Endodermal cell (in vitro differentiated cells): ENCODE measurements at regions not wholly inside any gene's neighbourhood (a gene's known extent, or its start where the extent isn't known, plus 50 kb on each side); places are given as distances from the start of the nearest gene placed in this dataset.

Experiments
- DNase-seq: peaks from one replicate; pipeline ENCODE4 v3.0.0-alpha.2; 2017
- H3K27ac ChIP-seq: 2 replicates; pipeline ENCODE4 v1.5.1; 2013; ENCODE audit warnings: mild to moderate bottlenecking, low read depth, low read length, moderate library complexity
- H3K27me3 ChIP-seq: 2 replicates; pipeline ENCODE4 v1.6.1; 2013; ENCODE audit warnings: mild to moderate bottlenecking, low read length, moderate library complexity; ENCODE audit not compliant: insufficient read depth, control insufficient read depth, poor library complexity, severe bottlenecking
- H3K36me3 ChIP-seq: 2 replicates; pipeline ENCODE4 v1.7.0; 2013; ENCODE audit warnings: mild to moderate bottlenecking, low read length, moderate library complexity; ENCODE audit not compliant: control insufficient read depth, insufficient read depth
- H3K4me1 ChIP-seq: one replicate; pipeline ENCODE4 v1.7.0; 2013; ENCODE audit warnings: low read length; ENCODE audit not compliant: control insufficient read depth, insufficient read depth
- H3K4me3 ChIP-seq: 2 replicates; pipeline ENCODE4 v1.5.1; 2013; ENCODE audit warnings: mild to moderate bottlenecking, low read length, moderate library complexity
- H3K9ac ChIP-seq: 2 replicates; pipeline ENCODE4 v1.6.1; 2013; ENCODE audit warnings: mild to moderate bottlenecking, low read length, moderate library complexity; ENCODE audit not compliant: poor library complexity, severe bottlenecking; ENCODE audit errors: extremely low read depth
- H3K9me3 ChIP-seq: 2 replicates; pipeline ENCODE4 v1.6.1; 2013; ENCODE audit warnings: mild to moderate bottlenecking, low read length, moderate library complexity; ENCODE audit not compliant: control insufficient read depth
- H3K27ac Mint-ChIP-seq: 2 replicates; pipeline ENCODE4 v1.8.0; 2020; ENCODE audit warnings: mixed read lengths
- H3K27me3 Mint-ChIP-seq: 2 replicates; pipeline ENCODE4 v1.8.0; 2021; ENCODE audit warnings: mild to moderate bottlenecking, mixed read lengths; ENCODE audit not compliant: insufficient read depth
- H3K36me3 Mint-ChIP-seq: 2 replicates; pipeline ENCODE4 v1.8.0; 2020; ENCODE audit warnings: low read depth, mixed read lengths
- H3K4me1 Mint-ChIP-seq: 2 replicates; pipeline ENCODE4 v1.8.0; 2020; ENCODE audit warnings: mixed read lengths
- H3K4me3 Mint-ChIP-seq: 2 replicates; pipeline ENCODE4 v1.8.0; 2020; ENCODE audit warnings: mild to moderate bottlenecking, moderate library complexity, mixed read lengths
- H3K9me3 Mint-ChIP-seq: 2 replicates; pipeline ENCODE4 v1.8.0; 2020; ENCODE audit warnings: mild to moderate bottlenecking, mixed read lengths
- WGBS, 2 experiments: methylation state at CpG; one replicate each; pipeline versions ENCODE4 v1.1.5 to v1.1.7; 2013; ENCODE audit warnings: missing lambda C conversion rate in 2 of 2, mixed read lengths in 1 of 2; ENCODE audit not compliant: insufficient coverage in 1 of 2, insufficient read length in 1 of 2; 5-methylcytosine and 5-hydroxymethylcytosine counted together
- TF ChIP-seq, protein P1 (sequence below): fragments of 200-600 bp; sonication (generic); conservative IDR thresholded peaks from 2 replicates; pipeline ENCODE4 v1.5.0; 2021; ENCODE audit warnings: antibody characterized with exemption, mild to moderate bottlenecking

DNA sequence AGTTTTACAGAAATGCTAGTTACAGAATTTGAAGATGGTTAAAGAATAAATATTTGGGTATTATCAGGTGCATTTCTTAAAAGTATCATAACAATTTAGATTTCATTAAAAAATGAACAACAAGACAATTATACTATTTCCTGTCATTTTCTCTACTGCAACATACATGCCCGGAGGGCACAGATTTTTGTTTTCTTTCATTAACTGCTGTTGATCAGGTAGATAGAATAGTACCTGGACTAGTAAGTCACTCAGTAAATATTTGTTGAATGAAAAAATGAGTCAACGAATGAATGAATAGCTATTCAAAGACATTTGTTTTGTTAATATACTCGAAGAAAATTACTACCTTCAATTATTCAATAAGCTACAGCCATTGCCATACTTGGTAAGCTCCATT lies 531.2 kb upstream of the VRK2 start:
- Histone ChIP-seq H3K9ac (no peak overlapping the region), H3K27me3 (no peaks in the 10 kb centered on the region), H3K36me3 (no peaks in the 10 kb centered on the region), H3K9me3 (no peaks in the 10 kb centered on the region), H3K27ac (no peak overlapping the region), H3K4me1 (no peaks in the 10 kb centered on the region), H3K4me3 (no peak overlapping the region)
- Mint-ChIP-seq H3K4me1 (peaks cover 6% of the 10 kb centered on the region), H3K4me3 (no peak overlapping the region), H3K27ac (no peak overlapping the region), H3K9me3 (no peaks in the 10 kb centered on the region), H3K36me3 (no peaks in the 10 kb centered on the region), H3K27me3 (no peaks in the 10 kb centered on the region)
- no peak for DNase-seq
- TF ChIP-seq, protein P1, sequence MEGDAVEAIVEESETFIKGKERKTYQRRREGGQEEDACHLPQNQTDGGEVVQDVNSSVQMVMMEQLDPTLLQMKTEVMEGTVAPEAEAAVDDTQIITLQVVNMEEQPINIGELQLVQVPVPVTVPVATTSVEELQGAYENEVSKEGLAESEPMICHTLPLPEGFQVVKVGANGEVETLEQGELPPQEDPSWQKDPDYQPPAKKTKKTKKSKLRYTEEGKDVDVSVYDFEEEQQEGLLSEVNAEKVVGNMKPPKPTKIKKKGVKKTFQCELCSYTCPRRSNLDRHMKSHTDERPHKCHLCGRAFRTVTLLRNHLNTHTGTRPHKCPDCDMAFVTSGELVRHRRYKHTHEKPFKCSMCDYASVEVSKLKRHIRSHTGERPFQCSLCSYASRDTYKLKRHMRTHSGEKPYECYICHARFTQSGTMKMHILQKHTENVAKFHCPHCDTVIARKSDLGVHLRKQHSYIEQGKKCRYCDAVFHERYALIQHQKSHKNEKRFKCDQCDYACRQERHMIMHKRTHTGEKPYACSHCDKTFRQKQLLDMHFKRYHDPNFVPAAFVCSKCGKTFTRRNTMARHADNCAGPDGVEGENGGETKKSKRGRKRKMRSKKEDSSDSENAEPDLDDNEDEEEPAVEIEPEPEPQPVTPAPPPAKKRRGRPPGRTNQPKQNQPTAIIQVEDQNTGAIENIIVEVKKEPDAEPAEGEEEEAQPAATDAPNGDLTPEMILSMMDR, result no peak
- 100% methylated on average over 1 of the region's 3 CpGs; no CpG with 5 or more reads in 1 of the 2 experiments for WGBS, 2 experiments

DNA sequence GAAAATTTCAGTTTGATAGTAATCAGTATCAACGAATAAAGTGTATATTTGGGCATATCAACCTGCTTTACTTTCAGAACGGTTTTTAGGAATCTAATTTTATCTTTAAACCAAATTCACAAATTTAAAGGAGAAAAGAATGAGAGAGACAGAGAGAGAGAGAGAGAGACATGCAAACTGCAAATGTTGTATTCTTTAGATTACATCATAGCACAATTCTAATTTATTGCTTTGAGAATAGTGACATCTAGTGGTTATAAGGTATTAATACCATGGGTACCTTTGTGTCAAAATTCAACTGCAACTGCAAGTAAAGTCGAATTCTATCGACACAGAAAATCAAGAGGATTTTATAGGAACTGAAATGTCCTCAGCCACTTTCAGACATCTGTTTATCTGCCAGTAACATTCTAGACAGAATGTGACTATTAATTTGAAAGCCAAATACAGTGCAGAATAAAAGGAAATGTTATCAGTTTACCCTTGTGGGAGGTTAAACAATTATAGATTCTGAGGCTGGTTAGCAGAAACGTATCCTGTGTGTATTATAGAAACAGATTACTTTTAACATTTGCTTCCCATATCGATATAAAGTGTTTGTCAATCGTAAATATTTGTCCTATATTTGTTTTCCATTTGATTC lies 529.8 kb upstream of the VRK2 start:
- Mint-ChIP-seq H3K27me3 (no peaks in the 10 kb centered on the region), H3K4me1 (peaks cover 6% of the 10 kb centered on the region), H3K9me3 (no peaks in the 10 kb centered on the region), H3K36me3 (no peaks in the 10 kb centered on the region), H3K27ac (no peak overlapping the region), H3K4me3 (no peak overlapping the region)
- no peak overlapping the region for H3K27ac ChIP-seq
- no peaks in the 10 kb centered on the region for H3K9me3 ChIP-seq
- H3K36me3 ChIP-seq, result no peaks in the 10 kb centered on the region
- TF ChIP-seq, protein P1, result peak; percentile 79
- H3K9ac ChIP-seq, result no peak overlapping the region
- DNase-seq, result no peak
- WGBS, 2 experiments, result 25 to 51% methylated on average over 2 to 4 of the region's 7 CpGs
- no peaks in the 10 kb centered on the region for H3K4me1 ChIP-seq
- H3K4me3 ChIP-seq, result no peak overlapping the region
- H3K27me3 ChIP-seq, result no peaks in the 10 kb centered on the region

DNA sequence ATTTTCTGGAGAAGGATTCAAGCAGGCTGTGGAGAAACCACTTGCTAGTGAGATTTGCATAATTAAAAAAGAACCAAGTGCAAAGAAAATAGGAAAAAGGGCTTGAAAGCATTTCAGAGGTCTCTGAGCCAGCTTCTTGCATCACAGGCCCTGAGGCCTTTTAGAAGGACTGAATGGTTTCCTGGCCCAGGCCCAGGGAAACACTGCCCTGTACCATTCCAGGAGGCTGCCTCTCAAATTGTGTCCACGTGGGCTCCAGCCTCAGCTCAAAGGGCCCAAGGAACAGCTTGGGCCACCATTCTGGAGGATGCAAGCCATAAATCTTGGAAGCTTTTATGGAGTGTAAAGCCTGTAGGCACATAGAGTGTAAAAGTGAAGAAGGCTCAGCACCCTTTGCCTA lies 523.3 kb upstream of the VRK2 start:
- H3K4me1 Mint-ChIP-seq, result peaks cover 6% of the 10 kb centered on the region
- Histone ChIP-seq H3K4me3 (no peak overlapping the region), H3K27me3 (no peaks in the 10 kb centered on the region), H3K4me1 (no peaks in the 10 kb centered on the region), H3K9me3 (no peaks in the 10 kb centered on the region), H3K9ac (no peak overlapping the region), H3K36me3 (no peaks in the 10 kb centered on the region), H3K27ac (no peak overlapping the region)
- no peak for DNase-seq
- no peak overlapping the region for H3K27ac Mint-ChIP-seq
- TF ChIP-seq, protein P1, result no peak
- no peaks in the 10 kb centered on the region for H3K36me3 Mint-ChIP-seq
- no peaks in the 10 kb centered on the region for H3K9me3 Mint-ChIP-seq
- no peak overlapping the region for H3K4me3 Mint-ChIP-seq
- H3K27me3 Mint-ChIP-seq, result no peaks in the 10 kb centered on the region
- 75 to 89% methylated on average over 1 of the region's 1 CpG for WGBS, 2 experiments
